ENCODE measurements at regions not wholly inside any gene's neighbourhood (a gene's known extent, or its start where the extent isn't known, plus 50 kb on each side); places are given as distances from the start of the nearest gene placed in this dataset.

- H3K4me3 ChIP-seq (ENCODE audit: control extremely low read depth in 1 of 5, extremely low read depth in 1 of 5, insufficient read depth in 1 of 5, low read depth in 2 of 5, low read length in 4 of 5), result no peak overlapping the region
- H3K9ac ChIP-seq (ENCODE audit: low read length), result no peak overlapping the region
- Mint-ChIP-seq H3K9me3 (ENCODE audit: insufficient read depth) (no peaks in the 10 kb centered on the region), H3K4me3 (no peak overlapping the region), H3K4me1 (no peaks in the 10 kb centered on the region), H3K27me3 (peaks cover 5% of the 10 kb centered on the region), H3K27ac (no peak overlapping the region)
- no CpG with 5 or more reads among the region's 1 CpG for WGBS (ENCODE audit: insufficient coverage)
- no peaks in the 10 kb centered on the region for H3K9me3 ChIP-seq (ENCODE audit: control extremely low read depth in 1 of 3, control insufficient read depth in 2 of 3, insufficient read depth in 1 of 3, low read length in 2 of 3)
- intact Hi-C loops (cut with micrococcal nuclease), result no loop called here
- no peaks in the 10 kb centered on the region for H3K36me3 ChIP-seq (replicated peaks in 1 of 2; ENCODE audit: control extremely low read depth in 1 of 2, control insufficient read depth in 1 of 2, extremely low read depth in 1 of 2, insufficient read depth in 2 of 2, low read length in 1 of 2)
- H3K79me2 ChIP-seq (ENCODE audit: control insufficient read depth, insufficient read depth, low read length), result no peaks in the 10 kb centered on the region
- TF ChIP-seq CTCF (IDR thresholded peaks at IDR 0.05) (no peak), EZH2 (IDR thresholded peaks at IDR 0.05; ENCODE audit: borderline replicate concordance, insufficient read depth, low read depth, low read length, poor library complexity, severe bottlenecking) (no peak)
- no peak overlapping the region for H3K4me2 ChIP-seq (replicated peaks; ENCODE audit: low read depth, low read length, poor library complexity, severe bottlenecking)
- H4K20me1 ChIP-seq (ENCODE audit: control insufficient read depth, insufficient read depth, low read length, poor library complexity, severe bottlenecking), result no peaks in the 10 kb centered on the region
- H3K27me3 ChIP-seq (replicated peaks in 1 of 4; ENCODE audit: control extremely low read depth in 1 of 4, control insufficient read depth in 3 of 4, insufficient read depth in 4 of 4, low read length in 3 of 4), result no peaks in the 10 kb centered on the region
- ChIA-PET CTCF (no interaction called here), POLR2A (no interaction called here)
- DNase-seq, result no peak
- ATAC-seq (ENCODE audit: low read depth), result no peak
- no peak overlapping the region for H3K27ac ChIP-seq (ENCODE audit: low read length in 2 of 2)
- H3K4me1 ChIP-seq (ENCODE audit: control insufficient read depth in 2 of 2, insufficient read depth in 2 of 2, low read length in 2 of 2), result no peaks in the 10 kb centered on the region
- no peak overlapping the region for H2AFZ ChIP-seq (ENCODE audit: insufficient read depth, low read depth, low read length, poor library complexity, severe bottlenecking)
Observed at GRCh38 chr5:107324071-107324470, 346.7 kb downstream of the EFNA5 start.

GRCh38 chr5:107323536-107323935, 347.2 kb downstream of the EFNA5 start:
- DNase-seq (no peak), ATAC-seq (ENCODE audit: low read depth) (no peak)
- ChIA-PET POLR2A (no interaction called here), CTCF (no interaction called here)
- no peak for TF ChIP-seq CTCF (IDR thresholded peaks at IDR 0.05)
- no peak for TF ChIP-seq EZH2 (IDR thresholded peaks at IDR 0.05; ENCODE audit: borderline replicate concordance, insufficient read depth, low read depth, low read length, poor library complexity, severe bottlenecking)
- no peaks in the 10 kb centered on the region for H3K36me3 ChIP-seq (replicated peaks in 1 of 2; ENCODE audit: control extremely low read depth in 1 of 2, control insufficient read depth in 1 of 2, extremely low read depth in 1 of 2, insufficient read depth in 2 of 2, low read length in 1 of 2)
- no peak overlapping the region for H3K27ac ChIP-seq (ENCODE audit: low read length in 2 of 2)
- H3K4me2 ChIP-seq (replicated peaks; ENCODE audit: low read depth, low read length, poor library complexity, severe bottlenecking), result no peak overlapping the region
- no peaks in the 10 kb centered on the region for H3K4me1 ChIP-seq (ENCODE audit: control insufficient read depth in 2 of 2, insufficient read depth in 2 of 2, low read length in 2 of 2)
- H3K4me3 Mint-ChIP-seq, result no peak overlapping the region
- intact Hi-C loops (cut with micrococcal nuclease), result no loop called here
- H3K9ac ChIP-seq (ENCODE audit: low read length), result no peak overlapping the region
- H3K4me3 ChIP-seq (ENCODE audit: control extremely low read depth in 1 of 5, extremely low read depth in 1 of 5, insufficient read depth in 1 of 5, low read depth in 2 of 5, low read length in 4 of 5), result no peak overlapping the region
- no peaks in the 10 kb centered on the region for H3K27me3 ChIP-seq (replicated peaks in 1 of 4; ENCODE audit: control extremely low read depth in 1 of 4, control insufficient read depth in 3 of 4, insufficient read depth in 4 of 4, low read length in 3 of 4)
- H3K9me3 Mint-ChIP-seq (ENCODE audit: insufficient read depth), result no peaks in the 10 kb centered on the region
- H3K4me1 Mint-ChIP-seq, result no peaks in the 10 kb centered on the region
- H3K9me3 ChIP-seq (ENCODE audit: control extremely low read depth in 1 of 3, control insufficient read depth in 2 of 3, insufficient read depth in 1 of 3, low read length in 2 of 3), result no peaks in the 10 kb centered on the region
- no peak overlapping the region for H3K27ac Mint-ChIP-seq
- no peak overlapping the region for H2AFZ ChIP-seq (ENCODE audit: insufficient read depth, low read depth, low read length, poor library complexity, severe bottlenecking)
- no peaks in the 10 kb centered on the region for H3K79me2 ChIP-seq (ENCODE audit: control insufficient read depth, insufficient read depth, low read length)
- H3K27me3 Mint-ChIP-seq, result peaks cover 5% of the 10 kb centered on the region
- H4K20me1 ChIP-seq (ENCODE audit: control insufficient read depth, insufficient read depth, low read length, poor library complexity, severe bottlenecking), result no peaks in the 10 kb centered on the region
- WGBS (ENCODE audit: insufficient coverage), result no CpG with 5 or more reads among the region's 6 CpGs
